Nephron (organoid): ENCODE measurements at regions not wholly inside any gene's neighbourhood (a gene's known extent, or its start where the extent isn't known, plus 50 kb on each side); places are given as distances from the start of the nearest gene placed in this dataset.

Experiments
- H3K27ac Mint-ChIP-seq, 3 experiments: 2 replicates each; pipeline ENCODE4 v1.8.0; 2020; ENCODE audit warnings: mixed read lengths in 3 of 3, mild to moderate bottlenecking in 2 of 3, moderate library complexity in 1 of 3
- H3K27me3 Mint-ChIP-seq: 2 replicates; pipeline ENCODE4 v1.8.0; 2021; ENCODE audit warnings: low read depth, mild to moderate bottlenecking, moderate library complexity, mixed read lengths
- H3K36me3 Mint-ChIP-seq: 2 replicates; pipeline ENCODE4 v1.8.0; 2020; ENCODE audit warnings: low read depth, mixed read lengths
- H3K4me1 Mint-ChIP-seq: 2 replicates; pipeline ENCODE4 v1.8.0; 2020; ENCODE audit warnings: mixed read lengths
- H3K4me3 Mint-ChIP-seq, 3 experiments: 2 replicates each; pipeline ENCODE4 v1.8.0; 2020; ENCODE audit warnings: mild to moderate bottlenecking in 3 of 3, mixed read lengths in 3 of 3, moderate library complexity in 2 of 3
- H3K9me3 Mint-ChIP-seq: 2 replicates; pipeline ENCODE4 v1.8.0; 2020; ENCODE audit warnings: mixed read lengths
- CTCF ChIP-seq, 3 experiments: fragments of 200-600 bp; sonication (generic); IDR thresholded peaks; one replicate each; pipeline ENCODE4 v1.5.0; 2021; ENCODE audit warnings: antibody characterized with exemption in 3 of 3; ENCODE audit not compliant: unreplicated experiment in 3 of 3

GRCh38 chr5:107129051-107129450 is 541.7 kb downstream of the EFNA5 start:
- peaks cover 15% of the 10 kb centered on the region for H3K9me3 Mint-ChIP-seq
- H3K4me1 Mint-ChIP-seq = peaks cover 22% of the 10 kb centered on the region
- no peaks in the 10 kb centered on the region for H3K36me3 Mint-ChIP-seq
- H3K4me3 Mint-ChIP-seq = no peak overlapping the region
- peak overlapping the region in 1 of 3 experiments; percentile 18 for H3K27ac Mint-ChIP-seq
- TF ChIP-seq CTCF (IDR thresholded peaks at IDR 0.05; ENCODE audit: unreplicated experiment in 3 of 3) = no peak
- no peaks in the 10 kb centered on the region for H3K27me3 Mint-ChIP-seq

DNA sequence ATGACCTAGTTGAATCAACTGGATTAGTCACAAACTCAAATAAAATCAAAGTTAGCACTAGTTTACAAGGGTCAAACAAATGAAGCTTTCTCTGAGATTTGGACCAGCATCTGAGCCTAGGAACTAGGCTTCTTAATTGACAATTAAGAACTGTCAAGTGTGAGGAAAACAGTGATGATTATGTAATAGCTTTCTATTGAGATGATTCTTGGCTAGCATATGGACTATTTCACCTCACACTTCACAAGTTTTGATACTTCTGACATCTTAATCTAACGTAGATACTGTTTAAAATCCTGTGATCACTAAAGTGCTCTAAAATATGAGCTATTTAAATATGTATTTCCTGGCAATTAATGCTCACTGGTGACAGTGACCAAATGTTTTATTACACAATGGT is 542.9 kb downstream of the EFNA5 start:
- no peaks in the 10 kb centered on the region for H3K27me3 Mint-ChIP-seq
- TF ChIP-seq CTCF (IDR thresholded peaks at IDR 0.05; ENCODE audit: unreplicated experiment in 3 of 3) = no peak
- H3K9me3 Mint-ChIP-seq = peaks cover 10% of the 10 kb centered on the region
- H3K4me1 Mint-ChIP-seq = peaks cover 28% of the 10 kb centered on the region
- peak overlapping the region in 1 of 3 experiments; percentile 26 for H3K27ac Mint-ChIP-seq
- no peak overlapping the region for H3K4me3 Mint-ChIP-seq
- no peaks in the 10 kb centered on the region for H3K36me3 Mint-ChIP-seq

- Mint-ChIP-seq H3K4me3 (no peak overlapping the region), H3K27ac (no peak overlapping the region), H3K36me3 (no peaks in the 10 kb centered on the region), H3K4me1 (peaks cover 44% of the 10 kb centered on the region), H3K27me3 (no peaks in the 10 kb centered on the region), H3K9me3 (no peaks in the 10 kb centered on the region)
- no peak for TF ChIP-seq CTCF (IDR thresholded peaks at IDR 0.05; ENCODE audit: unreplicated experiment in 3 of 3)
Observed at GRCh38 chr5:107126341-107126740, 544.4 kb downstream of the EFNA5 start.

DNA sequence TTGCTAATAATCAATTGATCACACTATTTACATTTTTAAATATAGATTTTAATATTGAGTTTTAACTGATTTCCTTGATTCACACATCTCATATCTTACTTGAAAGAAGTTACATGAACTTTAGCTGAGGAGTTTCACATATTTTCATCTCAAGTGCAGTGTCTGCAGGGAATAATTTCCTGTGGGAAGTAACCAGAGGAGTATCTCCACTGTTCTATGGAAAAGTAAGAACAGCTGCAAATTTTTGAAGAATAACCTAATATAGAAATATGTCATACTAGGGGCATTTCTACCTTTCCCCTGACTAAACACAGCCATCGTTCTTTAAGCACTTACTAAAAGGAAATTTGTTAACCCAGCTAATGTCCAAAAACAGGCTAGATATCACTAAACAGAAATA is 546.4 kb downstream of the EFNA5 start:
- TF ChIP-seq CTCF (IDR thresholded peaks at IDR 0.05; ENCODE audit: unreplicated experiment in 3 of 3) = no peak
- Mint-ChIP-seq H3K4me3 (no peak overlapping the region), H3K9me3 (no peaks in the 10 kb centered on the region), H3K27me3 (no peaks in the 10 kb centered on the region), H3K36me3 (no peaks in the 10 kb centered on the region), H3K27ac (peak overlapping the region in 1 of 3 experiments; percentile 33), H3K4me1 (peaks cover 44% of the 10 kb centered on the region)

GRCh38 chr5:107123014-107123413 is 547.7 kb downstream of the EFNA5 start:
- H3K9me3 Mint-ChIP-seq = no peaks in the 10 kb centered on the region
- no peak for TF ChIP-seq CTCF (IDR thresholded peaks at IDR 0.05; ENCODE audit: unreplicated experiment in 3 of 3)
- peaks cover 38% of the 10 kb centered on the region for H3K4me1 Mint-ChIP-seq
- H3K36me3 Mint-ChIP-seq = no peaks in the 10 kb centered on the region
- H3K27me3 Mint-ChIP-seq = no peaks in the 10 kb centered on the region
- peak overlapping the region in 1 of 3 experiments; percentile 10 for H3K27ac Mint-ChIP-seq
- H3K4me3 Mint-ChIP-seq = no peak overlapping the region

DNA sequence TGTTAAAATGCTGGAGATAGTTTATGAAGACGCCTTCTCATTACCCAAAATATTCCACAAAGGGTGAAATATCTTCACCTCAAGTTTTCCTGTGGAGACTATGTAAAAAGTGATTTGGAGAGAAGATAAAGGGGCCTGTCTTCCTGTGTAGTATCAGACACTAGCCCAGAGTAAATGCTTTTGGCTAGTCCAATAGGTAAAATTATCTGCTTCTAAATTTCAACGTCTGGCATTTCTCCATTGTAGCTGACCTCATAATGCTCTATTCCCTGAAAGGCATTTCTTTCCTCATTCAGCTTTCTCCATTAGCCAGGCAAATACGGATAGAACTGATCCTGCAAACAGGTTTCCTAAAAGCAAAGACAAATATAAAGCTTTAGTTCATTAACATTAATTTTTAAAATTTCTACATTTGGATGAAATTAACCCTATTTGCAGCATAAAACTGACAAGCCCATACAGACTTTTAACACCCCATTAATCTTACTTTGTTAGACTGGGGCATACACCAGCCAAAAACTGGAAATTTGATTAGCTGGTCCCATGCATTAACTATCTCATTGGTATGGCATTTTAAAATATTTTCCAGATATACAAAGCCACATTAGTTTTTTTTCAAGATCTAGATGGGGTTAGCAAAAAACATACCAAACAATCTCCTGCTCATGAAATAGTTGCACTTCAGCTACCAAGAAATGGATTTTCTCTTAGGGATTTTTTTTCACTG is 548.8 kb downstream of the EFNA5 start:
- Mint-ChIP-seq H3K27me3 (no peaks in the 10 kb centered on the region), H3K36me3 (no peaks in the 10 kb centered on the region), H3K4me1 (peaks cover 38% of the 10 kb centered on the region), H3K9me3 (no peaks in the 10 kb centered on the region), H3K4me3 (no peak overlapping the region), H3K27ac (peak overlapping the region in 2 of 3 experiments; percentile 10 to 36)
- no peak for TF ChIP-seq CTCF (IDR thresholded peaks at IDR 0.05; ENCODE audit: unreplicated experiment in 3 of 3)
